ENCODE measurements at regions not wholly inside any gene's neighbourhood (a gene's known extent, or its start where the extent isn't known, plus 50 kb on each side); places are given as distances from the start of the nearest gene placed in this dataset.

- DNase-seq (ENCODE audit: low read depth in 2 of 2) = no peak
Observed at GRCh38 chr2:173766537-173767289, 198.5 kb downstream of the SP3 start.

DNA sequence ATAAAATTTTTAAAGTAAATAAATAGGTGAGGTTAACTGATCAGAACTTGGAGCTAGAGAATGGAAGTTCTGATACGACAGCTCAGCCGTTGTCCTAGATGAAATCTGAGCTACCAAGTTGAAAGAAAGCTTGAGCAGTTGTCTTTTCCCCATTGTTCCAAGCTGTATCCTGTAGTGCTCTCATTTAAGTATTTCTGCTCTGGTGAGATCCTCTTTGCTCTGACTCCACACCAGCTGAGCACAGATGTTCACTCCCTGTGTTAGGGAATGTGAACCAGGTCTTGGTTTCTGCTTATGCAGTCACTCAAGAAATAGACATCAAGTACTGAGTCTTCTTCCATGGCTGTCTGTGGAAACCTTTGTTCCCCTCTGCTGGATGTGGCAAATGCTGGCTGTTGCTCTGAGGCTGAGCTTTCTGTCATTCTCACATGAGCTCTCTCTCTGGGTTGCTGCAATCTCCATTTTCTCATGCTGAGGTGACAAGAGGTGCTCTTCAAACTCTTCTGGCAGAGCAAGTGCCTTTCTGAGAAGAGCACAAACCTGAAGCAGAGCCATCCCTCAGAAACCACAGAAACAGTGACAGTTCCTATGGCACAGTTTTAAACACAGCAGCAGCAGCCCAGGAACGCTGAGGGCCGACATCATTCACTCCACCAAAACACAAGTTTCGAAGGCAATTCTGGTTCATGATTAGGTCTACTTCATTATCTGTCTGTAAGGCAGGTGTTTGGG is 194.1 kb downstream of the SP3 start:
- DNase-seq (ENCODE audit: low read depth in 2 of 2) = no peak

GRCh38 chr2:173772205-173772604 is 193.0 kb downstream of the SP3 start:
- DNase-seq (ENCODE audit: low read depth in 2 of 2) = no peak

DNA sequence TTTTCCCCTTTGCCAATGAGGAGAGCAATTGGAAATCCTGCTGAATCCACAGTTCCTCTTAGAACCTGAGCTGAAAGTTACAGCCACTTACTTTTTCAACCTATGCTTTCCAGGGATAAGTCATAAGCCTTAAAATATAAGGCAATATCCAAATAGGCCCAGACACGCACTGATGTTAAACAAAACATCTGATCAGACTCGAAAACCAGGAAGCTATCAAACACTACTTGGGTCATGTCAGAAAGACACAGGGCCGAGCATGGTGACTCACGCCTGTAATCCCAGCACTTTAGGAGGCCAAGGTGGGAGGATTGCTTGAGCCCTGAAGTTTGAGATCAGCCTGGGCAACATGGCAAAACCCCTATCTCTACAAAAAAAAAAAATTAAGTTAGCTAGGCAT is 192.1 kb downstream of the SP3 start:
- DNase-seq (ENCODE audit: low read depth in 2 of 2) = no peak

GRCh38 chr2:173775440-173775839 is 189.7 kb downstream of the SP3 start:
- DNase-seq (ENCODE audit: low read depth in 2 of 2) = no peak

GRCh38 chr2:173782681-173783080 is 182.5 kb downstream of the SP3 start:
- DNase-seq (ENCODE audit: low read depth in 2 of 2) = no peak

DNA sequence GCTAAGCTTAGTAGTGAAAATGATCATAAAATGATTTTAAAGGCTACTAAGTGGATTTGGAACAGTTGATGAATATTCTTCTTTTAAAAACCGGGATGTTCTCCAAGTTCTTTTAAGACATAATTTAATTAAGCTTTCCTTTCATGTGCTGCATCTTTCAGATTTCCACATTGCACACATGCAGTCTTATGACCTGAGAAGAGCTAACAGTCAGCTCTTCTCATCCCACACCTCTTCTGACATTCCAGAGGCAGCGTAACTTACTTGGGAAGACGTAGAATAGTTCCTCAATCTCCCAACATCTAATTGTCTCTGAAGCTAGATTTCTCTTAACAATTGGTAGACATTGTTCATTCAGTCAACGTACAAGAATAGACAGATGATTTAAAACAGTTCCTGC is 181.8 kb downstream of the SP3 start:
- DNase-seq (ENCODE audit: low read depth in 2 of 2) = no peak

DNA sequence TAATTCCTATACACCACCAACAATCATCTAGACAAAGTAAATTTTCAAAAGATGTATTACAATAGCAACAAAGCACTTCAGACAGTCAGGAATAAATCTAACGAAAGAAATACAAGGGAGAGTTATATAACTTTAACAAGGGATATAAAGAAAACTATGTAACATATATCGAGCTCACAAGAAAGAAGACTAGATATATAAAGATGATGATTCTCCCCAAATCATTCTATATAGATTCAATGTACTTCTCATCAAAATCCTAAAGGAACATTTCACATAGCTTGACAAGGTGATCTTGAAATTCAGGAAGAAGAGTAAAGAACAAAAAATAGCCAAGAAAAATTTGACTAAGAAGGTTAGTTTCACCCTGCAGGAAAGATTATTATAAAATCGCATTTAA is 179.4 kb downstream of the SP3 start:
- DNase-seq (ENCODE audit: low read depth in 2 of 2) = no peak

DNA sequence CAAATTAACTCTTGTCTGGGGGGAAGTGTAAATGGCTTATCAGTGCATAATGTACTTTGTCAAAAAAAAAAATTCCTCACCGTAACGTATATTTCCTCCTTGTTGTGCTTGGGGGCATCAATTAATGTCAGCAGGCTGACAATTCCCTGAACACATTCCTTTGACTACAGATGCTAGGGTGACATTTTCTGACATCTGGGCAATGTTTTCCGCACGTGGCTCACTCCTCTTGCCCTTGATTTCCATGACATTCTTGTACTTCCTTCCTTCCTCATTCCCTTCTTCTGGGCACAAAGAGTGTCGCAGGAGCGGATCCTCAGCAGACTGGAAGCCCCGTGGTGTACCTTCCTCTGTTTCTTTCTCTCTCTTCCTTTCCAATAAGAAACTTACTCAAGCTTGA is 173.7 kb downstream of the SP3 start:
- DNase-seq (ENCODE audit: low read depth in 2 of 2) = no peak

- DNase-seq (ENCODE audit: low read depth in 2 of 2) = no peak
Observed at GRCh38 chr2:173792166-173792565, 173.0 kb downstream of the SP3 start.

- no peak for DNase-seq (ENCODE audit: low read depth in 2 of 2)
Observed at GRCh38 chr2:173792741-173793140, 172.4 kb downstream of the SP3 start.

GRCh38 chr2:173793709-173794565 is 171.2 kb downstream of the SP3 start:
- DNase-seq (ENCODE audit: low read depth in 2 of 2) = no peak

DNA sequence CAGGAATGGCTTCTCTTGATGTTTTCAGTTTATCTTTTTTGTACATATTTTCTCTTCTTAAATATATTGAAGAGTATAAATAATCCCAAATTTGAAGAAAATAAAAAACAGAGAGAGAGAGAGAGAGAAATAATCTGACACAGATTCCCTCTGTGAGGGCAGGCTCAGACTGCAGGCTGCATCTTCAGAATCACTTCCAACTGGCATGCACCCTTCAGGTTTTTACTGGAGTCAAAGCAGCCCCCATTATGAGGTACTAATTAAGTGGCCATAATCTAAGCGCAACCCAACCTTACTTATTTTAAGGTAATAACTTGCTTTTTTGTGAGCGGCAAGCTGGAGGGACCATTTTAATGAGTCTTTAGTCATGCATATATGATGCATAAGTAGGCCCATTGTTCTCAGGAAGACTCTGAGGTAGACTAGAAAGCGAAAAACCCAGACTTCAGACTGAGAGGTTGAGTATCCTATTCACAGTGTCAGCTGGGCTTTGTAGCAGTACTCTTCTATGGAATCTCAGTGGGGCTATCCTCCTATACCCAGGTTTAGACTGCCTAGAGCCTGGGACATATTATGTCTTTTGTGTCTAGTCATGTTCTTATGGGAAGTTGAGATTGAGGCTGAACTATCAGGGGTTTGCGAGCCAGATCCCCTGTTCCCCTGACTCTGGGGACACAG is 167.4 kb downstream of the SP3 start:
- DNase-seq (ENCODE audit: low read depth in 2 of 2) = no peak

- DNase-seq (ENCODE audit: low read depth in 2 of 2) = no peak
Observed at GRCh38 chr2:173802518-173802917, 162.7 kb downstream of the SP3 start.

- DNase-seq (ENCODE audit: low read depth in 2 of 2) = no peak
Observed at GRCh38 chr2:173803449-173803848, 161.7 kb downstream of the SP3 start.

- DNase-seq (ENCODE audit: low read depth in 2 of 2) = no peak
Observed at GRCh38 chr2:173806761-173807160, 158.4 kb downstream of the SP3 start.

GRCh38 chr2:173808718-173809117 is 156.5 kb downstream of the SP3 start:
- no peak for DNase-seq (ENCODE audit: low read depth in 2 of 2)

DNA sequence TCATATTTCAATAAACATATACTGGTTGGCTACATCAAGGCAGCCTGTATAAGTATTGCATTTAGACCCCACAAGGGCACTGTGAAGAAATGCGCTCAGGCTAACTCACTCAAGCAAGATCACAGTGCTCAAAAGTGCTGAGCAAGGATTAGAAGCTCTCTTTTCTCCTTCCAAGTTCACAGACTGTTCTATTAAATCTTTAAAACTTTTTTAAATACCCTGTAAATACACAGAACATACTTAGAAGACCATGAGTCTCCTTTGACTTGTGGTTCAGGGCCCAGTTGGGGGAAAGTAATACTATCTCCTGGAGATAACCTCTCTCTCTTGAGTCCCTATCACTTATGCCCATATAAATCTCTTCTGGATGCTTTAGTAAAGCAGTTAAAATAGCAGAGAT is 152.9 kb downstream of the SP3 start:
- DNase-seq (ENCODE audit: low read depth in 2 of 2) = no peak

- no peak for DNase-seq (ENCODE audit: low read depth in 2 of 2)
Observed at GRCh38 chr2:173814306-173814705, 150.9 kb downstream of the SP3 start.

GRCh38 chr2:173815772-173816171 is 149.4 kb downstream of the SP3 start:
- DNase-seq (ENCODE audit: low read depth in 2 of 2) = no peak

DNA sequence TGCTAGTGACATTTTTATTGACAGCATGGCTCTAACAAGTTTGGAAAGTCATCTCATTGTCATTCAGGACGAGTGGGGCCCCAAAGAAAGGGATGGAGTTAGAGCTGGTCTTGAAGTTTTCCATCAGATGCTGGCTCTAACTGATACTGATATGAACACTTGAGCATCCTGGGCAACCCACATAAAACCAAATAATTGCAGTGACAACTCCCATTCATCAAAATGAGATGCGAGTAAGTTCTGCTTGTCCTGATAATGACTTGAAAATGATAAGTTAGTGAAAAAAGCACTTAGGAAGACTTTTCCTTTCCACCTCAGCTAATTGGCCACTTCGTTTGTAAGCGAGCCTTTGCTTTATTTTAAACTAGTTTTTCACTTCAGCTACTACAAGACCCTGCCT is 147.6 kb downstream of the SP3 start:
- no peak for DNase-seq (ENCODE audit: low read depth in 2 of 2)

DNA sequence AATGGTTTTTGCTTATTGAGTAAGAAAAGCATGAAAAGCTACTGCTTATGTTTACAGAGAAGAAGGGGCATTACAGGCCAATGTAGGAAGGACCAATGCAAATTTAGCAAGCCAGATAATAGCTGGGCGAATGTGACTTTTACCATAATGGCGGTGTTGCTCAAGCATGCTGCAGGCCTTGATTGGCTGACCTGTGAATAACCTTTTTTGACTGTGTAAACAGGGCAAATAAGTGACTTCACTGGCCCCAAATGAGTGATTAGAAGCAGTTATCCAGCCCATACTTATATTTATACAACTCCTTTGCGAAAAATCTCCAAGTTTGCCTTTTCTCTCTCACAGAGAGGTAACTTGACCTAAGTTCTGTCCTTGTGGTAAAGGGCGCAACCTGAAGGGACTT is 146.9 kb downstream of the SP3 start:
- DNase-seq (ENCODE audit: low read depth in 2 of 2) = no peak

Measured in activated CD4-positive, alpha-beta T cell treated with anti-CD3 and anti-CD28 coated beads for 24 hours (primary cell).